ENCODE measurements at regions not wholly inside any gene's neighbourhood (a gene's known extent, or its start where the extent isn't known, plus 50 kb on each side); places are given as distances from the start of the nearest gene placed in this dataset.

DNA sequence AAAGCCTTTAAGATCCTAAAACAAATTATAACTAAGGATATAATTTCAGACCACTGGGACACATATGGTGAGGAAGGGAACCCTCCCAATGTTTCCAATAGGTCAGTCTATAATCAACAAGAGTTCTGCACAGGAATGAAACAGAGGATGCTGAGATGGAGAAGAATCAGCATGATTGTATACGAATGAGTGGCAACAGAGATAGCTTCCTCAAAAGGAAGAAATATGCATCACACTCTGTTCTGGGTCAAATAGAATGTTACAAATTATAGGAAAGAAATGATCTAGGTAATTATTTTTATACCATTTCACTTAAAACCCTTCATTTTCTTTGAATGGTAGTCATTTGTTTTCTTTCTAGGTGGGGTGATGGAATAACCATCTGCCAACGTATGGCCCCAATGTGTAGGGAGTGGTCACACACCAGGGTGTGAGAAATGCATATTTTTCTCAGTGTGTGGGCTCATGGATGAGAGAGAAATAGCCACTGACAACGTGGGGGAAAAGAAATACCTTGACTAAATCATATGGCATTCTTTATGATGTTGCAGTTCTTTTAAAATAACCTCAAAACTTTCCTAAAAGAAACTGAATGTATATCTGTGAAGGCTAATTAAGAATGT, 104.6 kb upstream of the IVNS1ABP start:
- Mint-ChIP-seq H3K4me3 (ENCODE audit: unreplicated experiment) (no peak overlapping the region), H3K9me3 (ENCODE audit: unreplicated experiment) (no peaks in the 10 kb centered on the region), H3K27me3 (ENCODE audit: unreplicated experiment) (no peaks in the 10 kb centered on the region), H3K36me3 (ENCODE audit: unreplicated experiment) (no peaks in the 10 kb centered on the region), H3K27ac (ENCODE audit: unreplicated experiment) (peak overlapping the region; percentile 73), H3K4me1 (ENCODE audit: unreplicated experiment) (peaks cover 33% of the 10 kb centered on the region)
- DNase-seq (ENCODE audit: extremely low spot score, unreplicated experiment) = no peak
- TF ChIP-seq, protein P1, sequence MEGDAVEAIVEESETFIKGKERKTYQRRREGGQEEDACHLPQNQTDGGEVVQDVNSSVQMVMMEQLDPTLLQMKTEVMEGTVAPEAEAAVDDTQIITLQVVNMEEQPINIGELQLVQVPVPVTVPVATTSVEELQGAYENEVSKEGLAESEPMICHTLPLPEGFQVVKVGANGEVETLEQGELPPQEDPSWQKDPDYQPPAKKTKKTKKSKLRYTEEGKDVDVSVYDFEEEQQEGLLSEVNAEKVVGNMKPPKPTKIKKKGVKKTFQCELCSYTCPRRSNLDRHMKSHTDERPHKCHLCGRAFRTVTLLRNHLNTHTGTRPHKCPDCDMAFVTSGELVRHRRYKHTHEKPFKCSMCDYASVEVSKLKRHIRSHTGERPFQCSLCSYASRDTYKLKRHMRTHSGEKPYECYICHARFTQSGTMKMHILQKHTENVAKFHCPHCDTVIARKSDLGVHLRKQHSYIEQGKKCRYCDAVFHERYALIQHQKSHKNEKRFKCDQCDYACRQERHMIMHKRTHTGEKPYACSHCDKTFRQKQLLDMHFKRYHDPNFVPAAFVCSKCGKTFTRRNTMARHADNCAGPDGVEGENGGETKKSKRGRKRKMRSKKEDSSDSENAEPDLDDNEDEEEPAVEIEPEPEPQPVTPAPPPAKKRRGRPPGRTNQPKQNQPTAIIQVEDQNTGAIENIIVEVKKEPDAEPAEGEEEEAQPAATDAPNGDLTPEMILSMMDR (IDR thresholded peaks at IDR 0.05) = no peak

DNA sequence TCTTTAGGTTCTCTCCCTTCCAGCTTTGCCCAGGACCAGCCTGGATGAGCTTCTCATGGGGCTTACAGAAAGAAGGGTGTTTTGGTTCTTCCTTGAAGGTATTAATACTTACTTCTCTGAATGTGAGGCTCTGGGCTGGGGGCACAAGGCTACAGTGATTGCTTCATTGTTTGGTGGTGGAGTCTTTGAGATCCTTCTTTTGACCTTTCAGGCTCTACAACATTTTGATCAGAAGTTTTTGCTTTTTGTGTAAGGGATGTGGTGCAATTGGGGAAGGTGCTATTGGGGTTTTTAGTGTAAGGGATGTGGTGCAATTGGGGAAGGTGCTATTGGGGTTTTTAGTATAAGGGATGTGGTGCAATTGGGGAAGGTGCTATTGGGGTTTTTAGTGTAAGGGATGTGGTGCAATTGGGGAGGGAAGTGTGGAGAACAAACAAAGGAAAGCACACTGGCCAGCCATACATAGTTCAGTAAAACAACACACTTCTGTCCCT, 103.6 kb upstream of the IVNS1ABP start:
- TF ChIP-seq, protein P1 (IDR thresholded peaks at IDR 0.05) = no peak
- Mint-ChIP-seq H3K27ac (ENCODE audit: unreplicated experiment) (peak overlapping the region; percentile 73), H3K27me3 (ENCODE audit: unreplicated experiment) (no peaks in the 10 kb centered on the region), H3K36me3 (ENCODE audit: unreplicated experiment) (no peaks in the 10 kb centered on the region), H3K4me1 (ENCODE audit: unreplicated experiment) (peaks cover 26% of the 10 kb centered on the region), H3K4me3 (ENCODE audit: unreplicated experiment) (no peak overlapping the region), H3K9me3 (ENCODE audit: unreplicated experiment) (no peaks in the 10 kb centered on the region)
- no peak for DNase-seq (ENCODE audit: extremely low spot score, unreplicated experiment)

DNA sequence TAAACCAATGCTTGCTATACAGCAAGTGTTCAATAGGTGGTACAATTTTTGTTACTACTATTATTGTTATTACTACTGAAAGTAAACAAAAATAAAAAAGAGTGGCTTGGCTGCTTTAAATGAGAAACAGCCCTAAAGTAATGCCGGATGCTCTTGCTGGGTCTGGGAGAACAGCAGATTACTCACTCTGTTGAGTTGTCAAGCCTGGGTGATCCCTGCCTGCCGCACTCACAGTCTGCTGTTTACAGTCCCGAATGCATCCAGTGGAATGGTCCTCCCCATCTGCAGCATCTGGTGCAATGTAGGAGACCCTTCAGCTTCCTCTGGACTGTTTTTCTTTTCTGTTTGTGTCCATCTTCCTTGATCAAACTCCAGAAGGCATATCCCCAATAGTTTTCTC, 102.7 kb upstream of the IVNS1ABP start:
- DNase-seq (ENCODE audit: extremely low spot score, unreplicated experiment) = no peak
- Mint-ChIP-seq H3K9me3 (ENCODE audit: unreplicated experiment) (no peaks in the 10 kb centered on the region), H3K4me1 (ENCODE audit: unreplicated experiment) (peaks cover 26% of the 10 kb centered on the region), H3K36me3 (ENCODE audit: unreplicated experiment) (no peaks in the 10 kb centered on the region), H3K4me3 (ENCODE audit: unreplicated experiment) (no peak overlapping the region), H3K27me3 (ENCODE audit: unreplicated experiment) (no peaks in the 10 kb centered on the region), H3K27ac (ENCODE audit: unreplicated experiment) (peak overlapping the region; percentile 23)
- TF ChIP-seq, protein P1 (IDR thresholded peaks at IDR 0.05) = no peak

DNA sequence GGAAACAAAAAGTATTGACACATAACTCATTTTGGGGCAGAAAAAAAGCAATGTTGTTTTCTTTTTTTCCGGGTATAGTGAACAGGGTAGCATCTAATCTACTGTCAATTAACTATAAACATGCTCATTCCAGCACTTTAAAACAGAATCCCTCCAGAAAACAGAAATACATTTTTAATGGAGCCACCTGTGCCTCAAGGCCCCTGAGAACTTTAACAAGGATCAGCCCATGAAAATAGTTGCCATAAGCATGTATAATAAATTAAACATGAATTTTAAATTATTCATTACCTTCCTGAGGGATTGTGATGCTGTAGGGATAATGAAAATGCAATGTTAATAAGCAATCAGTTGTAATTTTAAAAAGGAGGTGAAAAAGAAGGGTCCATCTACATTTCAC, 101.4 kb upstream of the IVNS1ABP start:
- H3K27me3 Mint-ChIP-seq (ENCODE audit: unreplicated experiment) = no peaks in the 10 kb centered on the region
- no peak for DNase-seq (ENCODE audit: extremely low spot score, unreplicated experiment)
- no peak overlapping the region for H3K4me3 Mint-ChIP-seq (ENCODE audit: unreplicated experiment)
- H3K4me1 Mint-ChIP-seq (ENCODE audit: unreplicated experiment) = peaks cover 26% of the 10 kb centered on the region
- H3K27ac Mint-ChIP-seq (ENCODE audit: unreplicated experiment) = no peak overlapping the region
- TF ChIP-seq, protein P1 (IDR thresholded peaks at IDR 0.05) = no peak
- no peaks in the 10 kb centered on the region for H3K9me3 Mint-ChIP-seq (ENCODE audit: unreplicated experiment)
- no peaks in the 10 kb centered on the region for H3K36me3 Mint-ChIP-seq (ENCODE audit: unreplicated experiment)

DNA sequence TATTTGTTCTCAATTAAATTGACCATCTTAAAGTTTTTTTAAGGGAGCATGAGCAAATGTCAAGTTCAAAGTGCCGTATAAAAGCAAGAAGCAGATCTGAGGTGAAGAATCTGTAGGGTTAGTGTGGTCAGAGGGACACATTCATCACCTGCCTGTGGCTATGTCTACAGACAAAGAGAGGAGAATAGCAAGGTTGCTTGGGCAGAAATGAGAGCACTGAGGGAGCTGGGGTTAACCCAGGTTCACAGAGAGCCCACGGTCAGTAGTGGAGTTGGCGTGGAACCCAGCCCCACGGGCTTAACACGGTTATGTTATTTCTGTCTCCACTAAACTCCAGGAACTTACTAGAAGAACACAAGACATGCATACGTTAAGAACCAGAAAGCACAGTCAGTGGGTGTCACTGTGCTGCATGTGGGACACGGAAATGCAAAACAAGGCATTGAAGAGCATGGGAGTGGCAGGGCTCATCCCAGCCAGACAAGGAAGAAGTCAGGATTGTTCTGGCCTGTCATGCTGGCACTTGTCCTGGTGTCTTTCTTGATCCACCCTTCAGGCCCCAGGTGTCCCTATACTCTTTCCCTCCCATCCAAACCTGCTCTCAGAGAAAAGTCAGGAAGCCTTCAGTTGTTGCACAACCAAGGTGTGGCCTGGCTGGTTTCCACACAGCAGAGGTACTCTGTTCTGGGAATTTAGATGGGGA, 95.5 kb upstream of the IVNS1ABP start:
- DNase-seq (ENCODE audit: extremely low spot score, unreplicated experiment) = no peak
- Mint-ChIP-seq H3K4me1 (ENCODE audit: unreplicated experiment) (peaks cover 20% of the 10 kb centered on the region), H3K27ac (ENCODE audit: unreplicated experiment) (no peak overlapping the region), H3K4me3 (ENCODE audit: unreplicated experiment) (no peak overlapping the region), H3K36me3 (ENCODE audit: unreplicated experiment) (no peaks in the 10 kb centered on the region), H3K27me3 (ENCODE audit: unreplicated experiment) (no peaks in the 10 kb centered on the region), H3K9me3 (ENCODE audit: unreplicated experiment) (peaks cover 10% of the 10 kb centered on the region)
- TF ChIP-seq, protein P1 (IDR thresholded peaks at IDR 0.05) = no peak

Measured in osteocyte (in vitro differentiated cells).